ENCODE measurements at regions not wholly inside any gene's neighbourhood (a gene's known extent, or its start where the extent isn't known, plus 50 kb on each side); places are given as distances from the start of the nearest gene placed in this dataset.

GRCh38 chr7:142604671-142605070 lies 144.6 kb upstream of the PRSS1 start:
- no peak for DNase-seq (ENCODE audit: low read depth)
- no peak for TF ChIP-seq CTCF (IDR thresholded peaks at IDR 0.05; ENCODE audit: insufficient read depth, low read depth, low read length)

GRCh38 chr7:142603870-142604448 lies 145.3 kb upstream of the PRSS1 start:
- H3K4me3 ChIP-seq (ENCODE audit: low read depth, low read length): peak overlapping the region; percentile 46
- peak; percentile 73 for DNase-seq (ENCODE audit: low read depth)
- peak; percentile 90 for TF ChIP-seq CTCF (IDR thresholded peaks at IDR 0.05; ENCODE audit: insufficient read depth, low read depth, low read length)

More at GRCh38 chr7:142604671-142605070, 144.6 kb upstream of the PRSS1 start:
- no peak overlapping the region for H3K4me3 ChIP-seq (ENCODE audit: low read depth, low read length)

- TF ChIP-seq CTCF (IDR thresholded peaks at IDR 0.05; ENCODE audit: insufficient read depth, low read depth, low read length): no peak
- H3K4me3 ChIP-seq (ENCODE audit: low read depth, low read length): no peak overlapping the region
- DNase-seq (ENCODE audit: low read depth): no peak
Measured at GRCh38 chr7:142602756-142603155, 146.5 kb upstream of the PRSS1 start.

GRCh38 chr7:142602183-142602582 lies 147.1 kb upstream of the PRSS1 start:
- TF ChIP-seq CTCF (IDR thresholded peaks at IDR 0.05; ENCODE audit: insufficient read depth, low read depth, low read length): no peak
- no peak overlapping the region for H3K4me3 ChIP-seq (ENCODE audit: low read depth, low read length)
- DNase-seq (ENCODE audit: low read depth): no peak

GRCh38 chr7:142598297-142598696 lies 151.0 kb upstream of the PRSS1 start:
- DNase-seq (ENCODE audit: low read depth): no peak
- no peak for TF ChIP-seq CTCF (IDR thresholded peaks at IDR 0.05; ENCODE audit: insufficient read depth, low read depth, low read length)
- H3K4me3 ChIP-seq (ENCODE audit: low read depth, low read length): no peak overlapping the region

- DNase-seq (ENCODE audit: low read depth): no peak
- no peak overlapping the region for H3K4me3 ChIP-seq (ENCODE audit: low read depth, low read length)
- no peak for TF ChIP-seq CTCF (IDR thresholded peaks at IDR 0.05; ENCODE audit: insufficient read depth, low read depth, low read length)
Measured at GRCh38 chr7:142597547-142597946, 151.7 kb upstream of the PRSS1 start.

Data from fibroblast of villous mesenchyme (primary cell).